Naive thymus-derived CD8-positive, alpha-beta T cell (primary cell): ENCODE measurements at regions not wholly inside any gene's neighbourhood (a gene's known extent, or its start where the extent isn't known, plus 50 kb on each side); places are given as distances from the start of the nearest gene placed in this dataset.
A peak's percentile ranks its signal among the peaks of the same experiment; 100 is the strongest.
"Not testable (repeated sequence)": the region's sequence is repeated elsewhere in the genome, so short reads cannot be mapped to it uniquely, and the experiment has no call there.

ENCODE experiments used
- ATAC-seq, 2 donors: fragments of 150-1000 bp; cut with Tn5 transposase in 1 of 2; sonication (Bioruptor Pico), chemical (Tn5 transposase) in 1 of 2; 1 replicate in 1 of 2; 2 replicates in 1 of 2; pipeline ENCODE4 v1.10.0; 2021; ENCODE audit warnings: mild to moderate bottlenecking in 2 of 2, moderate library complexity in 2 of 2
- POLR2A ChIA-PET: fragments of 350-600 bp; sonication (Branson Sonifier 250); formaldehyde crosslinking; loops from one replicate; lab custom pipeline; 2021; ENCODE audit warnings: antibody characterized with exemption; lab: Charles Lee
- DNase-seq, 10 donors: peaks; one replicate each; pipeline versions ENCODE4 v3.0.0 to v3.0.0-alpha.2; 2020 to 2022
- H3K27ac Mint-ChIP-seq, 10 donors: one replicate each; pipeline ENCODE4 v1.8.0; 2020 to 2022; ENCODE audit warnings: mild to moderate bottlenecking in 10 of 10, mixed read lengths in 10 of 10, moderate library complexity in 4 of 10, inconsistent platforms in 1 of 10
- H3K27me3 Mint-ChIP-seq, 5 donors: one replicate each; pipeline ENCODE4 v1.8.0; 2021 to 2022; ENCODE audit warnings: mixed read lengths in 5 of 5
- H3K36me3 Mint-ChIP-seq, 3 donors: one replicate each; pipeline ENCODE4 v1.8.0; 2020 to 2022; ENCODE audit warnings: mixed read lengths in 3 of 3, mild to moderate bottlenecking in 2 of 3, inconsistent platforms in 1 of 3
- H3K4me1 Mint-ChIP-seq, 4 donors: one replicate each; pipeline ENCODE4 v1.8.0; 2021 to 2022; ENCODE audit warnings: mixed read lengths in 4 of 4
- H3K4me3 Mint-ChIP-seq, 10 donors: one replicate each; pipeline ENCODE4 v1.8.0; 2020 to 2022; ENCODE audit warnings: mild to moderate bottlenecking in 10 of 10, mixed read lengths in 10 of 10, moderate library complexity in 6 of 10, inconsistent platforms in 1 of 10
- H3K9me3 Mint-ChIP-seq, 9 donors: one replicate each; pipeline ENCODE4 v1.8.0; 2020 to 2022; ENCODE audit warnings: mixed read lengths in 9 of 9, mild to moderate bottlenecking in 3 of 9, inconsistent platforms in 1 of 9, moderate library complexity in 1 of 9

- H3K27me3 Mint-ChIP-seq = peaks cover 0 to 2% (median 0%) of the 10 kb centered on the region in 5 donors
- DNase-seq (no peak), ATAC-seq (no peak)
- H3K27ac Mint-ChIP-seq = peak overlapping the region in 1 of 10 donors; percentile 54
- POLR2A ChIA-PET = no interaction called here
- H3K36me3 Mint-ChIP-seq = no peaks in the 10 kb centered on the region
- no peak overlapping the region for H3K4me3 Mint-ChIP-seq
- no peaks in the 10 kb centered on the region for H3K9me3 Mint-ChIP-seq
- peaks cover 0 to 10% (median 8%) of the 10 kb centered on the region in 4 donors for H3K4me1 Mint-ChIP-seq
Measured at GRCh38 chr6:6492675-6493074, 95.8 kb upstream of the LY86 start.

- H3K9me3 Mint-ChIP-seq, H3K36me3 Mint-ChIP-seq, H3K27me3 Mint-ChIP-seq: not testable (repeated sequence)
- Mint-ChIP-seq H3K4me1 (peaks cover 0 to 10% (median 8%) of the 10 kb centered on the region in 4 donors), H3K27ac (peak overlapping the region in 6 of 10 donors; percentile 39 to 86 (median 68)), H3K4me3 (peak overlapping the region in 5 of 10 donors; percentile 12 to 79 (median 28))
- POLR2A ChIA-PET = interaction anchor here (0.6 to 0.7 kb wide), 2 partner anchors 31 to 920 kb away, joined by 4 read pairs; no protein-coding TSS in a partner anchor
- ATAC-seq (peak; percentile 50 to 80), DNase-seq (peak in 7 of 10 donors; percentile 14 to 65 (median 47))
Measured at GRCh38 chr6:6494139-6494538, 94.4 kb upstream of the LY86 start.

- DNase-seq (peak in 1 of 10 donors; percentile 21), ATAC-seq (no peak)
- Mint-ChIP-seq H3K27me3 (peaks cover 0 to 3% (median 2%) of the 10 kb centered on the region in 5 donors), H3K9me3 (no peaks in the 10 kb centered on the region), H3K4me1 (peaks cover 0 to 10% (median 8%) of the 10 kb centered on the region in 4 donors), H3K27ac (peak overlapping the region in 7 of 10 donors; percentile 30 to 86 (median 68)), H3K4me3 (peak overlapping the region in 2 of 10 donors; percentile 26 to 79), H3K36me3 (no peaks in the 10 kb centered on the region)
- POLR2A ChIA-PET = interaction anchor here (0.6 kb wide), 1 partner anchor 920 kb away, joined by 4 read pairs; no protein-coding TSS in a partner anchor
Measured at GRCh38 chr6:6494677-6495076, 93.8 kb upstream of the LY86 start.

- Mint-ChIP-seq H3K4me1 (peaks cover 0 to 10% (median 8%) of the 10 kb centered on the region in 4 donors), H3K36me3 (no peaks in the 10 kb centered on the region), H3K9me3 (no peaks in the 10 kb centered on the region), H3K27ac (no peak overlapping the region), H3K4me3 (no peak overlapping the region), H3K27me3 (peaks cover 0 to 5% (median 3%) of the 10 kb centered on the region in 5 donors)
- DNase-seq = no peak
- POLR2A ChIA-PET = interaction anchor here (0.6 to 0.8 kb wide), 3 partner anchors 17 to 622 kb away, joined by 3 read pairs; no protein-coding TSS in a partner anchor
- no peak for ATAC-seq
Measured at GRCh38 chr6:6495851-6496250, 92.7 kb upstream of the LY86 start.

GRCh38 chr6:6497541-6497940 lies 91.0 kb upstream of the LY86 start:
- Mint-ChIP-seq H3K4me1 (peaks cover 0 to 10% (median 8%) of the 10 kb centered on the region in 4 donors), H3K9me3 (no peaks in the 10 kb centered on the region), H3K27me3 (peaks cover 0 to 5% (median 3%) of the 10 kb centered on the region in 5 donors), H3K27ac (peak overlapping the region in 1 of 10 donors; percentile 5), H3K36me3 (no peaks in the 10 kb centered on the region), H3K4me3 (no peak overlapping the region)
- ATAC-seq (no peak), DNase-seq (no peak)
- POLR2A ChIA-PET = no interaction called here

- POLR2A ChIA-PET = no interaction called here
- Mint-ChIP-seq H3K36me3 (no peaks in the 10 kb centered on the region), H3K4me1 (peaks cover 0 to 9% (median 8%) of the 10 kb centered on the region in 4 donors), H3K27me3 (peaks cover 0 to 5% (median 3%) of the 10 kb centered on the region in 5 donors), H3K27ac (no peak overlapping the region), H3K9me3 (no peaks in the 10 kb centered on the region), H3K4me3 (no peak overlapping the region)
- DNase-seq = no peak
- no peak for ATAC-seq
Measured at GRCh38 chr6:6497976-6498375, 90.5 kb upstream of the LY86 start.

- Mint-ChIP-seq H3K36me3 (no peaks in the 10 kb centered on the region), H3K4me1 (peaks cover 0 to 4% (median 0%) of the 10 kb centered on the region in 4 donors), H3K27me3 (peaks cover 0 to 8% (median 4%) of the 10 kb centered on the region in 5 donors), H3K27ac (no peak overlapping the region), H3K9me3 (no peaks in the 10 kb centered on the region), H3K4me3 (no peak overlapping the region)
- POLR2A ChIA-PET = no interaction called here
- DNase-seq (no peak), ATAC-seq (no peak)
Measured at GRCh38 chr6:6503191-6503590, 85.3 kb upstream of the LY86 start.

GRCh38 chr6:6505111-6505510 lies 83.4 kb upstream of the LY86 start:
- H3K9me3 Mint-ChIP-seq = no peaks in the 10 kb centered on the region
- no peak overlapping the region for H3K27ac Mint-ChIP-seq
- no peaks in the 10 kb centered on the region for H3K36me3 Mint-ChIP-seq
- no peak overlapping the region for H3K4me3 Mint-ChIP-seq
- H3K27me3 Mint-ChIP-seq = peaks cover 2 to 11% (median 10%) of the 10 kb centered on the region in 5 donors
- POLR2A ChIA-PET = no interaction called here
- no peak for DNase-seq
- H3K4me1 Mint-ChIP-seq = peaks cover 0 to 4% (median 0%) of the 10 kb centered on the region in 4 donors
- ATAC-seq = no peak

GRCh38 chr6:6508643-6509042 lies 79.9 kb upstream of the LY86 start:
- Mint-ChIP-seq H3K9me3 (no peaks in the 10 kb centered on the region), H3K36me3 (no peaks in the 10 kb centered on the region), H3K4me3 (no peak overlapping the region), H3K27me3 (peaks cover 1 to 19% (median 13%) of the 10 kb centered on the region in 5 donors), H3K27ac (no peak overlapping the region), H3K4me1 (peaks cover 0 to 8% (median 3%) of the 10 kb centered on the region in 4 donors)
- ATAC-seq (no peak), DNase-seq (no peak)
- POLR2A ChIA-PET = no interaction called here

- H3K4me3 Mint-ChIP-seq = no peak overlapping the region
- POLR2A ChIA-PET = no interaction called here
- no peaks in the 10 kb centered on the region for H3K36me3 Mint-ChIP-seq
- H3K27ac Mint-ChIP-seq = no peak overlapping the region
- H3K9me3 Mint-ChIP-seq = no peaks in the 10 kb centered on the region
- ATAC-seq = no peak
- DNase-seq = no peak
- peaks cover 0 to 13% (median 3%) of the 10 kb centered on the region in 4 donors for H3K4me1 Mint-ChIP-seq
- peaks cover 1 to 19% (median 14%) of the 10 kb centered on the region in 5 donors for H3K27me3 Mint-ChIP-seq
Measured at GRCh38 chr6:6509284-6509683, 79.2 kb upstream of the LY86 start.

GRCh38 chr6:6512711-6513110 lies 75.8 kb upstream of the LY86 start:
- Mint-ChIP-seq H3K9me3 (no peaks in the 10 kb centered on the region), H3K36me3 (no peaks in the 10 kb centered on the region), H3K27ac (no peak overlapping the region), H3K27me3 (peaks cover 1 to 25% (median 12%) of the 10 kb centered on the region in 5 donors), H3K4me1 (peaks cover 12 to 47% (median 33%) of the 10 kb centered on the region in 4 donors), H3K4me3 (no peak overlapping the region)
- POLR2A ChIA-PET = interaction anchor here (1.1 kb wide), 1 partner anchor 16 kb away, joined by 3 read pairs; no protein-coding TSS in a partner anchor
- no peak for ATAC-seq
- no peak for DNase-seq

GRCh38 chr6:6515691-6516607 lies 72.6 kb upstream of the LY86 start:
- ATAC-seq (peak; percentile 72 to 77), DNase-seq (peak in 9 of 10 donors; percentile 15 to 87 (median 72))
- Mint-ChIP-seq H3K9me3 (no peaks in the 10 kb centered on the region), H3K27ac (peak overlapping the region; percentile 43 to 97 (median 90)), H3K27me3 (peaks cover 0 to 29% (median 9%) of the 10 kb centered on the region in 5 donors), H3K36me3 (no peaks in the 10 kb centered on the region), H3K4me3 (peak overlapping the region; percentile 46 to 84 (median 76)), H3K4me1 (peaks cover 25 to 73% (median 57%) of the 10 kb centered on the region in 4 donors)
- POLR2A ChIA-PET = interaction anchor here (0.6 to 1.1 kb wide), 3 partner anchors 17 to 851 kb away, joined by 3 read pairs; no protein-coding TSS in a partner anchor
